Progenitor cell of endocrine pancreas (in vitro differentiated cells): ENCODE measurements at regions not wholly inside any gene's neighbourhood (a gene's known extent, or its start where the extent isn't known, plus 50 kb on each side); places are given as distances from the start of the nearest gene placed in this dataset.

Experiments used
- DNase-seq: peaks from one replicate; pipeline ENCODE4 v3.0.0; 2021; ENCODE audit warnings: low spot score; ENCODE audit not compliant: unreplicated experiment
- H3K27ac Mint-ChIP-seq: 2 replicates; pipeline ENCODE4 v1.8.0; 2021; ENCODE audit warnings: mild to moderate bottlenecking, moderate library complexity, mixed read lengths
- H3K27me3 Mint-ChIP-seq: 2 replicates; pipeline ENCODE4 v1.8.0; 2021; ENCODE audit warnings: mixed read lengths
- H3K36me3 Mint-ChIP-seq: 2 replicates; pipeline ENCODE4 v1.8.0; 2022; ENCODE audit warnings: mixed read lengths; ENCODE audit not compliant: insufficient read depth
- H3K4me1 Mint-ChIP-seq: 2 replicates; pipeline ENCODE4 v1.8.0; 2021; ENCODE audit warnings: low read depth, mixed read lengths
- H3K4me3 Mint-ChIP-seq: 2 replicates; pipeline ENCODE4 v1.8.0; 2021; ENCODE audit warnings: low read depth, mild to moderate bottlenecking, moderate library complexity, mixed read lengths
- H3K9me3 Mint-ChIP-seq: 2 replicates; pipeline ENCODE4 v1.8.0; 2021; ENCODE audit warnings: low read depth, mixed read lengths
- TF ChIP-seq, protein P1 (sequence below): fragments of 200-600 bp; sonication (generic); IDR thresholded peaks from one replicate; pipeline ENCODE4 v1.5.0; 2021; ENCODE audit warnings: antibody characterized with exemption, mild to moderate bottlenecking; ENCODE audit not compliant: unreplicated experiment

DNA sequence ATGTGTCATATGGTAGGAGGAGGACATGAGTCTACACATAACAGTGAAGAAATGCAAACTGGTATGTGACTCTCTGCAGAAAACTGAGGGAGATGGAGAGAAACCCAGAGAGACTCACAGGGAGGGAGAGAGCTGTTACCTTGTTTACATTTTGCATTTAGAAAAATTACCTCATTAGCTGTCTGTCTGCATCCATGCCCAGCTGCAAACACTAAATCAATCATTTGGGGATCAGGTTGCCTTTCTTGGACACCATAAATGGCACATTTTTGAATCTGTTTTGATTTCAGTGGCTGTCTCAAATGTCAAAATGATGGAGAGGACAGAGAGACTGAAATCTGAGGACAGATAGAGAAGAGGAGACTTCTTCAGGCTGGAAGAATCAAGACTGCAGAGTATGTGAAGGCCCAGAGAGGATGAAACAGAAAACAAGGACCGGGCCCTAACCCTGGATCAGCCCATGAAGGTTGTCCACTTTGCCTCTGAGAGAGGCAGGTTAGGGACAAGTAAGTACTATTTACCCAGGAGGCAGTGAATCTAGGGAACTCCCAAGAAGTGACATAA is 92.2 kb downstream of the UNC5CL start:
- no peak for DNase-seq
- Mint-ChIP-seq H3K27me3 (no peaks in the 10 kb centered on the region), H3K4me1 (peaks cover 15% of the 10 kb centered on the region), H3K27ac (no peak overlapping the region), H3K9me3 (no peaks in the 10 kb centered on the region), H3K36me3 (no peaks in the 10 kb centered on the region), H3K4me3 (no peak overlapping the region)
- TF ChIP-seq, protein P1, sequence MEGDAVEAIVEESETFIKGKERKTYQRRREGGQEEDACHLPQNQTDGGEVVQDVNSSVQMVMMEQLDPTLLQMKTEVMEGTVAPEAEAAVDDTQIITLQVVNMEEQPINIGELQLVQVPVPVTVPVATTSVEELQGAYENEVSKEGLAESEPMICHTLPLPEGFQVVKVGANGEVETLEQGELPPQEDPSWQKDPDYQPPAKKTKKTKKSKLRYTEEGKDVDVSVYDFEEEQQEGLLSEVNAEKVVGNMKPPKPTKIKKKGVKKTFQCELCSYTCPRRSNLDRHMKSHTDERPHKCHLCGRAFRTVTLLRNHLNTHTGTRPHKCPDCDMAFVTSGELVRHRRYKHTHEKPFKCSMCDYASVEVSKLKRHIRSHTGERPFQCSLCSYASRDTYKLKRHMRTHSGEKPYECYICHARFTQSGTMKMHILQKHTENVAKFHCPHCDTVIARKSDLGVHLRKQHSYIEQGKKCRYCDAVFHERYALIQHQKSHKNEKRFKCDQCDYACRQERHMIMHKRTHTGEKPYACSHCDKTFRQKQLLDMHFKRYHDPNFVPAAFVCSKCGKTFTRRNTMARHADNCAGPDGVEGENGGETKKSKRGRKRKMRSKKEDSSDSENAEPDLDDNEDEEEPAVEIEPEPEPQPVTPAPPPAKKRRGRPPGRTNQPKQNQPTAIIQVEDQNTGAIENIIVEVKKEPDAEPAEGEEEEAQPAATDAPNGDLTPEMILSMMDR = no peak

DNA sequence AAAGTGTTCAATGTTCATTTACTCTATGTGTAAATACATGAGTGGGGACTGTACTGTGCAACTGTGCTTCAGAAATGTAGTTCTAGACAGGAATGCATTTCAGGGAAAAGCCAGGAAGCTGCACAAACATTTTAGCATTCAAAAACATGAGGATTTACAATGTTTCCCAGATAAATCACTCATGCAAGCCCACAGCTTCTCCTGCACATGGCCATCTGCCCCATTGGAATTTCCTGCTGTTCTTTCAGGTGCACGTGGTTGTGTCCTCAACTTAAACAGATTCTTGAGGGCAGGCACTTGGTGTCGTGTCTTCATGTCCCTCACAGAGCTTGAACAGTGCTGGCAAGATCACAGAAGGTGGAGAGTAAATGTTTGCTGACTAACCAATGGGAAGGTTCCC is 101.5 kb downstream of the UNC5CL start:
- DNase-seq = no peak
- H3K27ac Mint-ChIP-seq = no peak overlapping the region
- TF ChIP-seq, protein P1 = no peak
- peaks cover 4% of the 10 kb centered on the region for H3K36me3 Mint-ChIP-seq
- peaks cover 9% of the 10 kb centered on the region for H3K9me3 Mint-ChIP-seq
- H3K4me1 Mint-ChIP-seq = peaks cover 16% of the 10 kb centered on the region
- peaks cover 9% of the 10 kb centered on the region for H3K27me3 Mint-ChIP-seq
- H3K4me3 Mint-ChIP-seq = no peak overlapping the region

DNA sequence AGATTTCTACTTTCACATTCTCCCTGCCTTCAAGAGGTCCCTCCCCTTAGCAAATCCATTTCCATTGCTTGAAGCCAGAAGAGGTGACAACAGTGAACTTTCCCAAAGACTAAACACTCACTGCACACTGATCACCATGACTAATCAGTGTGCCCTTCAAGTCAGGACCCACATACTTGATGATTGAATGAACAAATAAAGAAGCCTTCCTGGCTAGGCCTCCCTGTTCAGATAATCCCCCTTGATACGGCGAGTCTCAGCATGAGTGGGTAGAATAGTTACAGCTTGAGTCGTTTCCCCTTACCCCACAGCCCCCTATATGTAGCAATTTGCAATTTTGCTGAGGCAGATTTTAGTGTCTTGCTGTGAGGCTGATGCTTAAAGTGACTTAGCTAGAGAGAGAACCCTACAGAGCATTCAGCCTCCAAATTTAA is 102.2 kb downstream of the UNC5CL start:
- peaks cover 16% of the 10 kb centered on the region for H3K4me1 Mint-ChIP-seq
- TF ChIP-seq, protein P1 = no peak
- H3K27ac Mint-ChIP-seq = no peak overlapping the region

DNA sequence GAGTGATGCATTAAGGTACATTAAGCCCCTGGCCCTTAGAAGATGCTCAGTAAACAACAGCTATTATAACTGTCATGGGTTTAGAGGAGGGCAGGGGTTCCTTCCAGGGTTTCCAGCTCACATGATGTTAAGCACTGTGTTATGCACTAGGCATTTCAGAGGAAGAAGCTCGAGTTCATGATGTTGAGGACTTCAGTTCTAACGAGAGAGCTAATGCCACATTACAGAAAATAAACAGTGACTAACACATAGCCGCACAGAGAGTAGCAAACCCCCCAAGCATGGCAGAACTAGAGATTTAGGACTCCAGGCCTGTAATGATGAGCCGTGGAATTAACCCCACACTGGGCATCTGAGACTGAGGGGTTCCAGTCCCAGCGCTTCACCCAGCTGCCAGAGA is 105.2 kb downstream of the UNC5CL start:
- TF ChIP-seq, protein P1 = no peak
- Mint-ChIP-seq H3K27me3 (peaks cover 9% of the 10 kb centered on the region), H3K4me3 (no peak overlapping the region), H3K4me1 (peaks cover 16% of the 10 kb centered on the region), H3K36me3 (no peaks in the 10 kb centered on the region), H3K27ac (no peak overlapping the region), H3K9me3 (no peaks in the 10 kb centered on the region)
- DNase-seq = no peak

More for the DNA sequence above, 102.2 kb downstream of the UNC5CL start:
- no peak overlapping the region for H3K4me3 Mint-ChIP-seq
- peaks cover 4% of the 10 kb centered on the region for H3K36me3 Mint-ChIP-seq
- DNase-seq = no peak
- H3K9me3 Mint-ChIP-seq = peaks cover 9% of the 10 kb centered on the region
- peaks cover 9% of the 10 kb centered on the region for H3K27me3 Mint-ChIP-seq

DNA sequence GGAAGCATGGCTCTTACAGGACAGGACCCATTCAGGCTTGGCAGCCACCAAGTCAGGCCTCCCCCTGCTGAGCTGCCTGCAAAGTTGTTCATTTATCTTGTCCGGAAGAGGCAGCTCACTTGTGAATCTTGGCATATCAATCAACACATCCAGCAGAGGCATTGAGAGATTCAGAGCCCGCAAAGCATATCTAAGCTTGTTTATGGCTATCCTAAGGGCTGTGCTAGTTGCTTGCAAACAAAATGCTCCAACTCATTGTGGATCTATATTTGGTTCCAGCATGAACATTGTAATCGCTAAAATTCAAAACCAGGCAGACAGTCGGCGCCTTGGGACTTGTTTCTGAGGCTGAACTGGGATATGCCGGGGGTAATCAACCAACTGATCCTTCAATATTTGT is 106.1 kb downstream of the UNC5CL start:
- Mint-ChIP-seq H3K4me3 (no peak overlapping the region), H3K9me3 (no peaks in the 10 kb centered on the region), H3K27ac (no peak overlapping the region), H3K4me1 (peaks cover 16% of the 10 kb centered on the region), H3K27me3 (peaks cover 9% of the 10 kb centered on the region), H3K36me3 (no peaks in the 10 kb centered on the region)
- TF ChIP-seq, protein P1 = no peak
- no peak for DNase-seq
